Neural progenitor cell (in vitro differentiated cells): ENCODE measurements at regions not wholly inside any gene's neighbourhood (a gene's known extent, or its start where the extent isn't known, plus 50 kb on each side); places are given as distances from the start of the nearest gene placed in this dataset.

Experiments
- DNase-seq: peaks from one replicate; pipeline ENCODE4 v3.0.0-alpha.2; 2016; ENCODE audit warnings: low spot score
- H2AFZ ChIP-seq: fragments of 200-600 bp; sonication (generic); replicated peaks from 2 replicates; pipeline ENCODE4 v1.6.1; 2016; ENCODE audit warnings: antibody characterized with exemption
- H3F3A ChIP-seq: fragments of 200-600 bp; sonication (generic); 2 replicates; pipeline ENCODE4 v1.6.1; 2016; ENCODE audit warnings: antibody characterized with exemption, low read depth
- H3K27ac ChIP-seq: fragments of 200-600 bp; sonication (generic); 2 replicates; pipeline ENCODE4 v1.5.1; 2016; ENCODE audit warnings: mild to moderate bottlenecking
- H3K27me3 ChIP-seq: fragments of 200-600 bp; sonication (generic); 2 replicates; pipeline ENCODE4 v1.6.1; 2016; ENCODE audit warnings: mild to moderate bottlenecking, moderate library complexity
- H3K36me3 ChIP-seq: fragments of 200-600 bp; sonication (generic); 2 replicates; pipeline ENCODE4 v1.5.1; 2016
- H3K4me1 ChIP-seq: fragments of 200-600 bp; sonication (generic); 2 replicates; pipeline ENCODE4 v1.6.1; 2016; ENCODE audit warnings: mixed run types
- H3K4me2 ChIP-seq: fragments of 200-600 bp; sonication (generic); 2 replicates; pipeline ENCODE4 v1.6.1; 2016
- H3K4me3 ChIP-seq: fragments of 200-600 bp; sonication (generic); 2 replicates; pipeline ENCODE4 v1.5.1; 2016
- H3K79me2 ChIP-seq: fragments of 200-600 bp; sonication (generic); 2 replicates; pipeline ENCODE4 v1.6.1; 2016; ENCODE audit warnings: low read depth
- H3K9ac ChIP-seq: fragments of 200-600 bp; sonication (generic); 2 replicates; pipeline ENCODE4 v1.6.1; 2016
- H3K9me3 ChIP-seq: fragments of 200-600 bp; sonication (generic); 2 replicates; pipeline ENCODE4 v1.5.1; 2016; ENCODE audit warnings: low read depth
- H4K20me1 ChIP-seq: fragments of 200-600 bp; sonication (generic); 2 replicates; pipeline ENCODE4 v1.6.1; 2016; ENCODE audit warnings: low read depth
- H3K27ac Mint-ChIP-seq: 3 replicates; pipeline ENCODE4 v1.8.0; 2021; ENCODE audit warnings: mixed read lengths
- H3K27me3 Mint-ChIP-seq: 2 replicates; pipeline ENCODE4 v1.8.0; 2022; ENCODE audit warnings: low read depth, mild to moderate bottlenecking, inconsistent platforms, moderate library complexity, mixed read lengths; ENCODE audit not compliant: insufficient read depth
- H3K36me3 Mint-ChIP-seq: 3 replicates; pipeline ENCODE4 v1.8.0; 2021; ENCODE audit warnings: mixed read lengths
- H3K4me1 Mint-ChIP-seq: 3 replicates; pipeline ENCODE4 v1.8.0; 2021; ENCODE audit warnings: mixed read lengths
- H3K4me3 Mint-ChIP-seq: 3 replicates; pipeline ENCODE4 v1.8.0; 2021; ENCODE audit warnings: mild to moderate bottlenecking, moderate library complexity, mixed read lengths
- H3K9me3 Mint-ChIP-seq: 3 replicates; pipeline ENCODE4 v1.8.0; 2020; ENCODE audit warnings: mixed read lengths
- EZH2 ChIP-seq: fragments of 200-600 bp; sonication (generic); IDR thresholded peaks from 2 replicates; pipeline ENCODE4 v1.6.1; 2017; ENCODE audit warnings: antibody characterized with exemption, mild to moderate bottlenecking, moderate library complexity
- EZH2phosphoT487 ChIP-seq: fragments of 200-600 bp; sonication (generic); IDR thresholded peaks from 2 replicates; pipeline ENCODE4 v1.6.1; 2017; ENCODE audit warnings: antibody characterized with exemption
- TF ChIP-seq, protein P1 (sequence below): fragments of 200-600 bp; sonication (generic); IDR thresholded peaks from 2 replicates; pipeline ENCODE4 v1.5.1; 2017; ENCODE audit warnings: antibody characterized with exemption, mild to moderate bottlenecking

DNA sequence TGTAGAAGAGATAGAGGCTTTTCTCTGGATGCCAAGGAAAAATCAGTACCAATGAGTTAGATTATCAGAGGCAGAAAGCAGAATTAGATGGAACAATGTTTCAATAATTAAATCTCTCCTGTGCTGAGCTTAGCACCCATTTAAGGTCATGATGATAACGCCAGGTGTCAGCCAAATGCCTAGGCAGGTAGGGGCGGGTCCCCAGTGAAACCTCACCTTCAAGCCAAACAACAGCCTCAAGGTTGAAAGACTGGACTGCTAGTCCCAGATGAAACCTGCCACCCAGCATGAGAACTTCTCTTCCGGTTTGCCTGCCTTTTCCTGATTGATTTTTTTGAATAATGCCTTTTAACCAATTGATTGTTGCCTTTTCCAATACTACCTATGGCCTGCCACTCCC, 363.0 kb downstream of the PLOD2 start:
- Histone ChIP-seq H3K79me2 (no peaks in the 10 kb centered on the region), H3K27ac (no peak overlapping the region), H2AFZ (no peak overlapping the region), H3K9me3 (no peaks in the 10 kb centered on the region), H3K4me2 (no peak overlapping the region), H3K27me3 (no peaks in the 10 kb centered on the region), H4K20me1 (no peaks in the 10 kb centered on the region), H3K4me3 (no peak overlapping the region), H3K36me3 (no peaks in the 10 kb centered on the region), H3F3A (no peaks in the 10 kb centered on the region), H3K4me1 (peaks cover 4% of the 10 kb centered on the region), H3K9ac (no peak overlapping the region)
- H3K4me3 Mint-ChIP-seq = no peak overlapping the region
- no peak overlapping the region for H3K27ac Mint-ChIP-seq
- H3K4me1 Mint-ChIP-seq = peaks cover 18% of the 10 kb centered on the region
- TF ChIP-seq, protein P1, sequence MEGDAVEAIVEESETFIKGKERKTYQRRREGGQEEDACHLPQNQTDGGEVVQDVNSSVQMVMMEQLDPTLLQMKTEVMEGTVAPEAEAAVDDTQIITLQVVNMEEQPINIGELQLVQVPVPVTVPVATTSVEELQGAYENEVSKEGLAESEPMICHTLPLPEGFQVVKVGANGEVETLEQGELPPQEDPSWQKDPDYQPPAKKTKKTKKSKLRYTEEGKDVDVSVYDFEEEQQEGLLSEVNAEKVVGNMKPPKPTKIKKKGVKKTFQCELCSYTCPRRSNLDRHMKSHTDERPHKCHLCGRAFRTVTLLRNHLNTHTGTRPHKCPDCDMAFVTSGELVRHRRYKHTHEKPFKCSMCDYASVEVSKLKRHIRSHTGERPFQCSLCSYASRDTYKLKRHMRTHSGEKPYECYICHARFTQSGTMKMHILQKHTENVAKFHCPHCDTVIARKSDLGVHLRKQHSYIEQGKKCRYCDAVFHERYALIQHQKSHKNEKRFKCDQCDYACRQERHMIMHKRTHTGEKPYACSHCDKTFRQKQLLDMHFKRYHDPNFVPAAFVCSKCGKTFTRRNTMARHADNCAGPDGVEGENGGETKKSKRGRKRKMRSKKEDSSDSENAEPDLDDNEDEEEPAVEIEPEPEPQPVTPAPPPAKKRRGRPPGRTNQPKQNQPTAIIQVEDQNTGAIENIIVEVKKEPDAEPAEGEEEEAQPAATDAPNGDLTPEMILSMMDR = no peak
- no peak for TF ChIP-seq EZH2phosphoT487
- TF ChIP-seq EZH2 = no peak
- no peaks in the 10 kb centered on the region for H3K27me3 Mint-ChIP-seq
- H3K36me3 Mint-ChIP-seq = no peaks in the 10 kb centered on the region
- no peak for DNase-seq
- peaks cover 12% of the 10 kb centered on the region for H3K9me3 Mint-ChIP-seq

DNA sequence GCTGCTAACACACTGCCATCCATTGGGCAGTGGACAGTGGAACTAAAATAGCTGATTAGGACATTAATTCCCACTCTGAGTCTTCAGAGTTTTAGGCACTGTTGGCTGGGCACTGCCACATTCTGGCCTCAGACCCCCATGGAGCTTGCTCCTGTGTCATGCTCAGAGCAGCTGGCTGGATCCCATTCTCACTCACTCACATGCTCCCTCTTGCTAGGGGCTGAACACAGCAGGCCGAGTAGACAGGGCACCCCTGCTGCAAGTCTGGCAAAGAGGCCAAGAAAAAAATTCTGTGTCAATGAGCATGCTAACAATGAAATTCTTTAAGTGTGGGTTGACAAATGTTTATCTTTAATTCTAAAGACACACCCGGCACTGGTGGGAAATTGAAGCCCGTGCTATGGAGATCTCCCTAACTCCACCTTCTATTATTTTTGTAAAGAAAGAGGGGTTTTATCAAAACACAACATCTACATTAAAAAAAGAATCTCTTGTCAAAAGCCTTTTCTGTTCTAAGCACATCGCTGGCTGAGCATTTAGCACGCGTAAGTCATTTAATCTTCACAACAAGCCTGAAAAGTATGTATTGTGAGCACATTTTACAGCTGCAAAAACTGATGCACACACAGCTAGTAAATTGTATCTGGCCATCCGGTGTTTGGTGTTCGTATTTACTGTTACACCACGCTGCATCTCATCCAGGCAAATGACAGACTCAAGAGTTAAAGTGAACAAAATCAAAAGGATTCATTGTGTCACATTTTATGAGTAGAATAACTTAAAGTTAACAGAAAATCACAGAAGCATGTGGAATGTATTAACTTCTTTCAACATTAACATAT, 362.1 kb downstream of the PLOD2 start:
- H3K9me3 Mint-ChIP-seq = peaks cover 7% of the 10 kb centered on the region
- Histone ChIP-seq H3K27me3 (no peaks in the 10 kb centered on the region), H3K27ac (no peak overlapping the region), H3K9me3 (no peaks in the 10 kb centered on the region), H4K20me1 (no peaks in the 10 kb centered on the region), H3K4me2 (no peak overlapping the region), H3F3A (no peaks in the 10 kb centered on the region), H3K36me3 (no peaks in the 10 kb centered on the region), H3K4me3 (no peak overlapping the region), H3K9ac (no peak overlapping the region), H3K79me2 (no peaks in the 10 kb centered on the region), H2AFZ (peak overlapping the region; percentile 45), H3K4me1 (peaks cover 4% of the 10 kb centered on the region)
- TF ChIP-seq, protein P1 = no peak
- TF ChIP-seq EZH2 = no peak
- TF ChIP-seq EZH2phosphoT487 = no peak
- no peak overlapping the region for H3K27ac Mint-ChIP-seq
- DNase-seq = peak; percentile 63
- H3K4me1 Mint-ChIP-seq = peaks cover 18% of the 10 kb centered on the region
- no peaks in the 10 kb centered on the region for H3K27me3 Mint-ChIP-seq
- H3K4me3 Mint-ChIP-seq = no peak overlapping the region
- H3K36me3 Mint-ChIP-seq = no peaks in the 10 kb centered on the region

DNA sequence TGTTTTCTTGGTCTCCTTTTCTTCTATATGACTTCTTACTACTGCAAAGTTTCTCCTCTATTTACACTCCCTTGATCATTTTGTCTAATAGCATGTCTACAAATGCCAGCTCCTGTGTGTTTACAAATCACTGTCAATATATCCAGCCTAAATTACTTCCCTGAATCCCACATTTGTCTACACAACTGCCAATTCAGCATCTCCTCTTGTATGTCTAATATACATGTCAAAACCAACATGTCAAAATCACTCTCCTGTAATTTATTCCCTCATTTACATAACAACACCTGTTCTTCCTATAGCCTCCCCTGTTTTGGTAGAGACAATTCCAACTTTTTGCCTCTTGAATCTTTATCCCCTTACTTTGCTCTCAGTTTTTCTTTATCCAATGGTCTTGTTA, 359.3 kb downstream of the PLOD2 start:
- H3F3A ChIP-seq = no peaks in the 10 kb centered on the region
- Mint-ChIP-seq H3K9me3 (no peaks in the 10 kb centered on the region), H3K4me1 (peaks cover 18% of the 10 kb centered on the region), H3K27ac (no peak overlapping the region), H3K27me3 (no peaks in the 10 kb centered on the region), H3K36me3 (no peaks in the 10 kb centered on the region), H3K4me3 (no peak overlapping the region)
- H3K4me2 ChIP-seq = no peak overlapping the region
- no peak overlapping the region for H3K4me3 ChIP-seq
- TF ChIP-seq EZH2phosphoT487 (no peak), EZH2 (no peak)
- TF ChIP-seq, protein P1 = no peak
- H3K79me2 ChIP-seq = no peaks in the 10 kb centered on the region
- H3K9ac ChIP-seq = no peak overlapping the region
- no peaks in the 10 kb centered on the region for H4K20me1 ChIP-seq
- DNase-seq = no peak
- H3K9me3 ChIP-seq = no peaks in the 10 kb centered on the region
- H3K27ac ChIP-seq = no peak overlapping the region
- H2AFZ ChIP-seq = no peak overlapping the region
- H3K36me3 ChIP-seq = no peaks in the 10 kb centered on the region
- H3K4me1 ChIP-seq = peaks cover 4% of the 10 kb centered on the region
- H3K27me3 ChIP-seq = no peaks in the 10 kb centered on the region
